ENCODE measurements at regions not wholly inside any gene's neighbourhood (a gene's known extent, or its start where the extent isn't known, plus 50 kb on each side); places are given as distances from the start of the nearest gene placed in this dataset.

GRCh38 chr13:63336549-63336948 lies 1920.9 kb upstream of the PCDH20 start (continued):
- TF ChIP-seq ZNF317 (CRISPR knock-in tag; IDR thresholded peaks at IDR 0.05; ENCODE audit: borderline replicate concordance, low read depth) (no peak), SMAD3 (CRISPR knock-in tag; IDR thresholded peaks at IDR 0.05; ENCODE audit: borderline replicate concordance) (no peak), EMX1 (CRISPR knock-in tag; IDR thresholded peaks at IDR 0.05) (no peak), TEAD1 (CRISPR knock-in tag; IDR thresholded peaks at IDR 0.05) (no peak)

DNA sequence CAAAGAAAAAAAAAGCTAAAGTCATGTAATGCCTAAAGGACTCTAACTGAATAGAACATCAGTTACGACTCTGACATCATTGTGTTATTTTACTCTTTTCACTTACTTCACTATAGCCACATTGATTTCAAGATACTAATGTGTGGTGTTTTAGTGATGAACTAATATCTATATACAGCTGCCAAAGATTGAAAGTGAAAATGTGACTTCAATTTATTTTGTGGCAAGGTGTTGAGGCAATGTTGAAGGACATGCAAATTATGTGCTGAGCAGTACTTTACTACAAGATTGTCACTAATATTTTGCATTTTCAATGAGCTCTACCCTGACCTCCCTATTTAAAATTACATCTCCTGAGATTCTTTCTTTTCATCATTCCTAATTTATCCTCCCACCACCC lies 1911.9 kb upstream of the PCDH20 start:
- H3K4me3 Mint-ChIP-seq, result no peak overlapping the region
- H3K4me1 Mint-ChIP-seq, result no peaks in the 10 kb centered on the region
- TF ChIP-seq MLX (CRISPR knock-in tag; IDR thresholded peaks at IDR 0.05), result no peak
- TF ChIP-seq, protein P1, sequence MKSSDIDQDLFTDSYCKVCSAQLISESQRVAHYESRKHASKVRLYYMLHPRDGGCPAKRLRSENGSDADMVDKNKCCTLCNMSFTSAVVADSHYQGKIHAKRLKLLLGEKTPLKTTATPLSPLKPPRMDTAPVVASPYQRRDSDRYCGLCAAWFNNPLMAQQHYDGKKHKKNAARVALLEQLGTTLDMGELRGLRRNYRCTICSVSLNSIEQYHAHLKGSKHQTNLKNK (CRISPR knock-in tag; IDR thresholded peaks at IDR 0.05), result no peak
- TF ChIP-seq NFYB (CRISPR knock-in tag; conservative IDR thresholded peaks at IDR 0.05; ENCODE audit: low read depth), result no peak
- H3K27ac Mint-ChIP-seq, result no peak overlapping the region
- ChIA-PET CTCF (no interaction called here), POLR2A (no interaction called here)
- no peaks in the 10 kb centered on the region for H3K36me3 Mint-ChIP-seq
- H3K27me3 Mint-ChIP-seq (ENCODE audit: low read depth), result no peaks in the 10 kb centered on the region
- H3K9me3 Mint-ChIP-seq, result no peaks in the 10 kb centered on the region
- ATAC-seq, result no peak
- DNase-seq (ENCODE audit: low spot score), result no peak

GRCh38 chr13:63323441-63323840 lies 1907.8 kb upstream of the PCDH20 start:
- POLR2A ChIA-PET, result no interaction called here
- H3K9me3 Mint-ChIP-seq, result no peaks in the 10 kb centered on the region
- CTCF ChIA-PET, result no interaction called here
- TF ChIP-seq SP1 (CRISPR knock-in tag; conservative IDR thresholded peaks at IDR 0.05) (no peak), SMAD3 (CRISPR knock-in tag; IDR thresholded peaks at IDR 0.05; ENCODE audit: borderline replicate concordance) (no peak), MYBL2 (CRISPR knock-in tag; IDR thresholded peaks at IDR 0.05) (no peak), NFATC4 (CRISPR knock-in tag; IDR thresholded peaks at IDR 0.05) (no peak), ZNF423 (CRISPR knock-in tag; IDR thresholded peaks at IDR 0.05) (no peak), ZNF671 (CRISPR knock-in tag; IDR thresholded peaks at IDR 0.05) (no peak), NR3C1 (CRISPR knock-in tag; conservative IDR thresholded peaks at IDR 0.05; ENCODE audit: low read depth) (no peak), ARID4B (CRISPR knock-in tag; IDR thresholded peaks at IDR 0.05; ENCODE audit: borderline replicate concordance) (no peak)
- TF ChIP-seq, protein P2, sequence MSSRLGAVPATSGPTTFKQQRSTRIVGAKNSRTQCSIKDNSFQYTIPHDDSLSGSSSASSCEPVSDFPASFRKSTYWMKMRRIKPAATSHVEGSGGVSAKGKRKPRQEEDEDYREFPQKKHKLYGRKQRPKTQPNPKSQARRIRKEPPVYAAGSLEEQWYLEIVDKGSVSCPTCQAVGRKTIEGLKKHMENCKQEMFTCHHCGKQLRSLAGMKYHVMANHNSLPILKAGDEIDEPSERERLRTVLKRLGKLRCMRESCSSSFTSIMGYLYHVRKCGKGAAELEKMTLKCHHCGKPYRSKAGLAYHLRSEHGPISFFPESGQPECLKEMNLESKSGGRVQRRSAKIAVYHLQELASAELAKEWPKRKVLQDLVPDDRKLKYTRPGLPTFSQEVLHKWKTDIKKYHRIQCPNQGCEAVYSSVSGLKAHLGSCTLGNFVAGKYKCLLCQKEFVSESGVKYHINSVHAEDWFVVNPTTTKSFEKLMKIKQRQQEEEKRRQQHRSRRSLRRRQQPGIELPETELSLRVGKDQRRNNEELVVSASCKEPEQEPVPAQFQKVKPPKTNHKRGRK (CRISPR knock-in tag; IDR thresholded peaks at IDR 0.05; ENCODE audit: borderline replicate concordance), result no peak
- TF ChIP-seq, protein P1 (CRISPR knock-in tag; IDR thresholded peaks at IDR 0.05), result no peak
- TF ChIP-seq, protein P3, sequence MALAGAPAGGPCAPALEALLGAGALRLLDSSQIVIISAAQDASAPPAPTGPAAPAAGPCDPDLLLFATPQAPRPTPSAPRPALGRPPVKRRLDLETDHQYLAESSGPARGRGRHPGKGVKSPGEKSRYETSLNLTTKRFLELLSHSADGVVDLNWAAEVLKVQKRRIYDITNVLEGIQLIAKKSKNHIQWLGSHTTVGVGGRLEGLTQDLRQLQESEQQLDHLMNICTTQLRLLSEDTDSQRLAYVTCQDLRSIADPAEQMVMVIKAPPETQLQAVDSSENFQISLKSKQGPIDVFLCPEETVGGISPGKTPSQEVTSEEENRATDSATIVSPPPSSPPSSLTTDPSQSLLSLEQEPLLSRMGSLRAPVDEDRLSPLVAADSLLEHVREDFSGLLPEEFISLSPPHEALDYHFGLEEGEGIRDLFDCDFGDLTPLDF (CRISPR knock-in tag; IDR thresholded peaks at IDR 0.05), result no peak
- TF ChIP-seq, protein P4, sequence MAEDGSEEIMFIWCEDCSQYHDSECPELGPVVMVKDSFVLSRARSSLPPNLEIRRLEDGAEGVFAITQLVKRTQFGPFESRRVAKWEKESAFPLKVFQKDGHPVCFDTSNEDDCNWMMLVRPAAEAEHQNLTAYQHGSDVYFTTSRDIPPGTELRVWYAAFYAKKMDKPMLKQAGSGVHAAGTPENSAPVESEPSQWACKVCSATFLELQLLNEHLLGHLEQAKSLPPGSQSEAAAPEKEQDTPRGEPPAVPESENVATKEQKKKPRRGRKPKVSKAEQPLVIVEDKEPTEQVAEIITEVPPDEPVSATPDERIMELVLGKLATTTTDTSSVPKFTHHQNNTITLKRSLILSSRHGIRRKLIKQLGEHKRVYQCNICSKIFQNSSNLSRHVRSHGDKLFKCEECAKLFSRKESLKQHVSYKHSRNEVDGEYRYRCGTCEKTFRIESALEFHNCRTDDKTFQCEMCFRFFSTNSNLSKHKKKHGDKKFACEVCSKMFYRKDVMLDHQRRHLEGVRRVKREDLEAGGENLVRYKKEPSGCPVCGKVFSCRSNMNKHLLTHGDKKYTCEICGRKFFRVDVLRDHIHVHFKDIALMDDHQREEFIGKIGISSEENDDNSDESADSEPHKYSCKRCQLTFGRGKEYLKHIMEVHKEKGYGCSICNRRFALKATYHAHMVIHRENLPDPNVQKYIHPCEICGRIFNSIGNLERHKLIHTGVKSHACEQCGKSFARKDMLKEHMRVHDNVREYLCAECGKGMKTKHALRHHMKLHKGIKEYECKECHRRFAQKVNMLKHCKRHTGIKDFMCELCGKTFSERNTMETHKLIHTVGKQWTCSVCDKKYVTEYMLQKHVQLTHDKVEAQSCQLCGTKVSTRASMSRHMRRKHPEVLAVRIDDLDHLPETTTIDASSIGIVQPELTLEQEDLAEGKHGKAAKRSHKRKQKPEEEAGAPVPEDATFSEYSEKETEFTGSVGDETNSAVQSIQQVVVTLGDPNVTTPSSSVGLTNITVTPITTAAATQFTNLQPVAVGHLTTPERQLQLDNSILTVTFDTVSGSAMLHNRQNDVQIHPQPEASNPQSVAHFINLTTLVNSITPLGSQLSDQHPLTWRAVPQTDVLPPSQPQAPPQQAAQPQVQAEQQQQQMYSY (CRISPR knock-in tag; IDR thresholded peaks at IDR 0.05), result no peak
- H3K27me3 Mint-ChIP-seq (ENCODE audit: low read depth), result no peaks in the 10 kb centered on the region
- no peaks in the 10 kb centered on the region for H3K36me3 Mint-ChIP-seq
- peaks cover 4% of the 10 kb centered on the region for H3K4me1 Mint-ChIP-seq
- H3K4me3 Mint-ChIP-seq, result no peak overlapping the region
- 0 out of 2 replicates have a peak overlapping the region, but pooled peaks have one; percentile 1 for H3K27ac Mint-ChIP-seq
- DNase-seq (ENCODE audit: low spot score) (no peak), ATAC-seq (no peak)
